ENCODE measurements at regions not wholly inside any gene's neighbourhood (a gene's known extent, or its start where the extent isn't known, plus 50 kb on each side); places are given as distances from the start of the nearest gene placed in this dataset.

GRCh38 chr14:75333606-75334548, 55.2 kb downstream of the FOS start:
- no peak overlapping the region for H3K27ac ChIP-seq
- H3K4me1 ChIP-seq = no peaks in the 10 kb centered on the region
- no peaks in the 10 kb centered on the region for H3K9me3 ChIP-seq
- DNase-seq = peak in 1 of 2 donors; percentile 62
- no peak overlapping the region for H3K4me3 ChIP-seq
- intact Hi-C loops (cut with DNase I; ENCODE audit: low total_unique reads) = no loop called here
- no peaks in the 10 kb centered on the region for H3K36me3 ChIP-seq
- H3K27me3 ChIP-seq = no peaks in the 10 kb centered on the region
- no peak for TF ChIP-seq CTCF (IDR thresholded peaks at IDR 0.05)

- Histone ChIP-seq H3K4me3 (no peak overlapping the region), H3K9me3 (no peaks in the 10 kb centered on the region), H3K4me1 (peaks cover 0 to 5% (median 2%) of the 10 kb centered on the region in 4 donors), H3K27ac (no peak overlapping the region), H3K36me3 (no peaks in the 10 kb centered on the region), H3K27me3 (no peaks in the 10 kb centered on the region)
- intact Hi-C loops (cut with DNase I; ENCODE audit: low total_unique reads) = no loop called here
- no peak for TF ChIP-seq CTCF (IDR thresholded peaks at IDR 0.05)
- DNase-seq = no peak
These were observed 56.0 kb downstream of the FOS start for GRCh38 chr14:75334549-75335051.

- TF ChIP-seq CTCF (IDR thresholded peaks at IDR 0.05) = no peak
- intact Hi-C loops (cut with DNase I; ENCODE audit: low total_unique reads) = no loop called here
These were observed 56.9 kb downstream of the FOS start for GRCh38 chr14:75335571-75335970.

GRCh38 chr14:75338398-75338797, 59.8 kb downstream of the FOS start:
- Histone ChIP-seq H3K36me3 (no peaks in the 10 kb centered on the region), H3K9me3 (no peaks in the 10 kb centered on the region), H3K4me1 (peaks cover 0 to 33% (median 15%) of the 10 kb centered on the region in 4 donors), H3K27me3 (no peaks in the 10 kb centered on the region), H3K4me3 (no peak overlapping the region), H3K27ac (no peak overlapping the region)
- intact Hi-C loops (cut with DNase I; ENCODE audit: low total_unique reads) = no loop called here
- no peak for DNase-seq
- no peak for TF ChIP-seq CTCF (IDR thresholded peaks at IDR 0.05)

More at GRCh38 chr14:75335571-75335970, 56.9 kb downstream of the FOS start:
- peaks cover 0 to 14% (median 2%) of the 10 kb centered on the region in 4 donors for H3K4me1 ChIP-seq
- no peak overlapping the region for H3K4me3 ChIP-seq
- H3K27me3 ChIP-seq = no peaks in the 10 kb centered on the region
- H3K36me3 ChIP-seq = no peaks in the 10 kb centered on the region
- no peaks in the 10 kb centered on the region for H3K9me3 ChIP-seq
- no peak overlapping the region for H3K27ac ChIP-seq
- no peak for DNase-seq

- Histone ChIP-seq H3K27me3 (no peaks in the 10 kb centered on the region), H3K36me3 (no peaks in the 10 kb centered on the region), H3K9me3 (no peaks in the 10 kb centered on the region), H3K4me3 (no peak overlapping the region), H3K27ac (no peak overlapping the region), H3K4me1 (peaks cover 0 to 37% (median 15%) of the 10 kb centered on the region in 4 donors)
- TF ChIP-seq CTCF (IDR thresholded peaks at IDR 0.05) = no peak
- intact Hi-C loops (cut with DNase I; ENCODE audit: low total_unique reads) = no loop called here
- DNase-seq = no peak
These were observed 60.4 kb downstream of the FOS start for GRCh38 chr14:75339059-75339458.
